ENCODE measurements at regions not wholly inside any gene's neighbourhood (a gene's known extent, or its start where the extent isn't known, plus 50 kb on each side); places are given as distances from the start of the nearest gene placed in this dataset.

- DNase-seq, result no peak
Measured at GRCh38 chr6:4585682-4586468, 190.3 kb upstream of the CDYL start.

DNA sequence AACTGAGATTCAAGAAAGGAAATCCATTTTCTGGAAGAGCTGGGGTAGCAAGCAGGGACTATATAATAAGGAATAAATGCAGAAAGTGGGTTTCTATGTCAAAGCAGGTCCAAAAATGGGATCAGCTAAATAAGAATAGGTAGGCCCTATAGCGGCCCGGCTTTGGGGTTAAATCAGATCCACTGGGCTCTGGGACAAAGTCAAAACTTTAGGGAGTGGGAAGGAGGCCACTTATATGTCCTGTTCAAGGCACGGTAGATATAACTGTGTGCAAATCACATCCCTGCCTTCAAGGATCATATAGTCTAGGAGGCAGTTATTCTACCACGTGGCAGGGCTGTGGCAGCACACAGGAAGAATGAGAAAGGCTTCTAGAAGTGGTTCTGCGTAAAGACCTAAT lies 191.4 kb upstream of the CDYL start:
- DNase-seq, result no peak

GRCh38 chr6:4582506-4583417 lies 193.4 kb upstream of the CDYL start:
- DNase-seq, result no peak

DNA sequence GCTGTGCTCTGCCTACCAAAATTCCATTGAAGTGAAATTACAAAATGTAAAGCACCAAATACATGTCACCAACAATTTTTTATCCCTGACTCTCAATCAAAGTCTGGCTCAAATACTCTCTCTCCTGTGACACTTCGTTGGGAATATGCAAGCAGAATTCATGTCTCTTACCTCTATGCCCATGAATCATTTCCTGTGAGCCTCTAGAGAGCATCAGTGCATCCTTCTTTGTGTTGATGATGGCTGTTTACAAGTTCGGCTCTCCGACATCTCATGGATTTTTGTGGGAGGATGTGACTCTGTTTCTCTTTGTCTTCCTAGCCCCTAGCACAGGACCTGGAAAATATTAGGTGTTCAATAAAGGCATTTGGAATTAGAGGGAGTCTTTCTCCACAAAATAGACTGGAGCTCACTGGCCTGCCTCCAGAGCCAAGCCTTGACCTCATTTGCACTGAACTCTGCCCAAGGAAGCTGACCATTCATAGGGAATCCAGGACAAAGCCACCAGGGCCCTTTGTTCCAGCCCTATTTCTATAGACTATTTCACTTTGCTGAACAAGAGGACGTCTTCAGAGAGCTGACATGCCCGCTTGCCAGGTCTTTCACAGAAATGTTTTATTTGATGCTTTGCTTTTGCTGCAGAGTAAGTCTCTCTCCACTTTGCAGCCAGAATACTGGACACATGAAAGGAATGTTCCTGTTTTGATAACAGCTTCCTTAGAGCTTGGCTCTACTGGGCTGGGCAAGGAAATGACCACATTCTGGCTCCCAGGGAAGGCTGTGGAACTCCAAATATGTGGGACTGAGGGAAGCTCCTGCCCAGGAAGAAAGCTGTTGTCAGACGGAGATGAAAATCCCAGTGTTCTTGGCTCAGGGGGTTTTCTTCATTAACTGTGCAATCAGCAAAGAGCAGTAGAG lies 194.5 kb upstream of the CDYL start:
- no peak for DNase-seq

GRCh38 chr6:4580361-4580760 lies 195.8 kb upstream of the CDYL start:
- DNase-seq, result no peak

DNA sequence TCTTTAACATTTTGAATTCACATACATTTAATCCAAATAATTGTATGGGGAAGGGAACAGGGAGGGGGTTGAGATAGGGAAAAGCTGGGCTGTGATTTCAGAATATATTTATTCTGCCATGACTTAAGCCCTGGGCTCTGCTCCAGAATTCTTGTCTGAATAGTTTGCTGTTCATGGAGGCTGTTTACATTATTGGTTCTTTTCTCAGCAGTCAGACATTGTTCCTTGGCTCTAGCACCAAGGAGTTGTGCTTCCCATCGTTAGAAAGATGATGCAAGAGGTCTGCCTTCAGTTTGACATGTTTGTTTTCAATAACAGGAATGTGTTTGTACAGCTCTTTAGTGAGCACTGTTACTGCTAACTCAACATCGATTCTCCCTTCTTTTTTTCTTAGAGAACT lies 198.8 kb upstream of the CDYL start:
- DNase-seq, result peak; percentile 59

- DNase-seq, result no peak
Measured at GRCh38 chr6:4575714-4576113, 200.5 kb upstream of the CDYL start.

- peak; percentile 63 for DNase-seq
Measured at GRCh38 chr6:4574007-4574406, 202.2 kb upstream of the CDYL start.

DNA sequence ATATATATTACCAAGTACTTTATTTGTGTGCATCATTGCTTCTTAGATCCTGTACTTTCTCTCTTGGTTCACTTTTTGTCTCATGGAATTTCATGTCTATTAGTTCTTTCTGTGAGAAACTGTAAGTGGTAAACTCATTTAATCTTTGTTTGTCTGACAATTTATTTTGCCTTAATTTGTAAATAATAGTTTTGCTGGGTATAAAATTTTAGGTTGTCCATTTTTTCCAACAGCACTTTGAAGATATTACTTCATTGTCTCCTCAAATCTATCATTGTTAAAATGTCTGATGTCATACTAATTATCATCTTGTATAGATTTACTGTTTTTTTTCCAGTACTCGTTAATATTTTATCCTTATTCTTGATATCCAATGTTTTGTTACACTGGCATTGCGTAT lies 205.2 kb upstream of the CDYL start:
- DNase-seq, result no peak

DNA sequence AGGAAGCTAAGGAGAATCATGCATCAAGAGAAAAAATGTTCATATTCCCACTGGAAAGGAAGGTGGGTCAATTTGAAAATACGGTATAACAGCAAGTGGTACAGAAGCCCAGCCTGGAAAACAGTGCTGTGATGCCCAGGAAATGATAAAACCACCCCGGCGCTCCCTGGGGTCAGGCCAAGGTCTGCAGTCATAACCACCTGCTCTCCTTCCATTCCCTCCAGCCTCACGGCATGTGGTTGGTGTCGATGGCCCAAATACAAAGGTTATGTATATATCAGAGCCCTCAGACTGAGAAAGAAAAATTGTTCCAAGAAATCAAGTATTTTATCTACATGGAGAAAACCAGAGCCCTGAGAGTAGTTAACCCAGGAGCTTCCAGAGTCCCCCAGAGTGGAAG lies 208.1 kb upstream of the CDYL start:
- no peak for DNase-seq

DNA sequence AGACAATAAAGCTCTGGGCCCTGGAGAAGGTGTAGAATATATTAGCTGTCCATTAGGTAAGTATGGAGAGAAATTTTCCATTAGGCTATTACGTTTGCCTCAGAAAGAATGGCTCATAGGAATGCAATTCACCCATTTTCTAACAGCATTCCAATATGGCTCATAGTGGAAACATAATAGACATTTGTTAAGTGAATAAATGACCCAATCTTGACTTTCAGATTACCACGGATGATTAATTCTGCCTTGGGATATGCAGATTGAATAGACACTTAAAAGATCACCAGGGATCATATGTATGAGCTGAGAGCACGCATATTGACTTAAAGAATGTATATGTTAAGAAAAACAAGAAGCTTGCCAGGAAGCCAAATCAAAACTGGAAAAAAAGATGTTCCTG lies 209.1 kb upstream of the CDYL start:
- no peak for DNase-seq

DNA sequence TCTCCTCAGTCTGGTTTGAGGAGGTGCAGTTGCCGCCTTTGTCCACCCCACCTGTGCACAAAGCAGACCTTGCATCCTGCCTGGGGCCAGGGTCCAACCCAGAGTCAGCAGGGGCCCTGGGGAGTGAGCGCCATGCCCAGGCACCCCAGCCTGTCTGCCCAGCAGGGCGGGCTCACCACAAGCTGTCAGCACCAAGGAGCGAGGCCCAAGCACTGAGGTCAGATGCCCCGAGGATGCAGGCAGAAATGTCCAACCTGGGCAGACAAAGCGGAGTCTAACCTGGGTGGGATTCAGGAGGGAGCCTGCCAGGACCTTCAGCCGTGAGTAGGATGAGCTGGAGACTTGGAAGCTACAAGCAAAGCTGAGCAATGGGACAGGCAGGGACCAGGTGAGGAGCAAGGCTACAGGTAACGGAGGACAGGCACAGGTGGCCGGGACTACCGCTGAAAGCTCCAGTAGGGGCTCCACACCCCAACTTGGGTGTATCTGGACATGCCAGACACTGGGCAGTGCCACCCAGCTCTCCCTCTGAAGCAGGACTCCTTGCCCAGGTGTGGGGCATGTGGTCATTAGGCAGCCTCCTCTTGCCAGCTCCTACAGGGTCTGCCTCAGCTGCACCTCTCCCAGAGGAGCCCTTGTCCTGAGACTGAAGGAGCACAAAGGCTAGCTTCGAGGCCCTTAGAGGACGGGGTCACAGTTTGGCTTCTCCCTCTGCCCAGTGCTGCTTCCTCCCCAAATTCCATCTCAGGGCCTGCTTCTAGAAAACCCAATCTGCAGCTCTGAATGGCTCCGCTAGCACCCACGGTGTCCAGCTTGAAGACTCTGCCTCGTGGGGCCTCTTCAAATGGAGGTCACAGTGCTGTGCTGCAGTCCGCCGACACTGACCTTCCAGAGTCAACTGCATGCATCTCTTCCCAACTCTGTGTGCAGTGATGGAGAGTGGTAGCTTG lies 210.6 kb upstream of the CDYL start:
- DNase-seq, result no peak

GRCh38 chr6:4564801-4565271 lies 211.4 kb upstream of the CDYL start:
- DNase-seq, result peak; percentile 46

GRCh38 chr6:4563877-4564276 lies 212.3 kb upstream of the CDYL start:
- no peak for DNase-seq

DNA sequence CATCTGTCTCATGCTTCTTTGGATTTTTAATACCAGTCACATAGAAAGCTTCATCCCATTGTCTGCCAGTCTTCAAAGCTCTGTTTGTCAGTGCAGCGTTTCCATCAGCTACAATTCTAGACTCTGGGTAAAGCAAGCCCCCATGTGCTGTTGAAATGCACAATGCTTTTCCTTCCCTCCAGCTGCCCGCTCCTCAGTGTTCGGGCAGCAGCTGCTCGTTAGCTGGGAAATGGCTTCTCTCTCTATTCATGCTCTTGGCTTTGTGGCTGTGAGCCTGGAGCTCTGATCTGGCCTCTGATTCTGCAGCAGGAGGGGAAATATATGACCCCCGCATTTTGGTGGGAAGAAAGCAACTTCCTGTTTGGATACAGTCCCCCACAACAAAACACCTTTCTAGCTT lies 213.0 kb upstream of the CDYL start:
- no peak for DNase-seq

GRCh38 chr6:4561773-4562400 lies 214.3 kb upstream of the CDYL start:
- DNase-seq, result no peak

DNA sequence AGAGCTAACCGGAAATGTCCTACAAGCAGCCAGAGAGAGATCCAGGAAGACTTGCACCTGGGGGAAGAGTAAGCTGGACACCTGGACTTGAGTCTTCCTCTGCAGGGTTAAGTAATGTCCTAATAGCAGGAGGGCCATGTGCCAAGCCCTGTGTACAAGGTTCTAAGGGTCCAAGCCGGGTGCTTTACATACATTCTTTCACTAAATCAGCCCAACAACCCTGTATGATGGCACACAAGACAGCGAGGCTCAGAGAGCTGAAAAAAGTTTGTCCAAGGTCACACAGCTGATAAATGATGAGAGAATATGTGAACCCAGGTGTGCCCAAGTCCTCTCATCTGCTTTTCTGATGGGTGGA lies 215.1 kb upstream of the CDYL start:
- DNase-seq, result no peak

GRCh38 chr6:4560221-4561077 lies 215.8 kb upstream of the CDYL start:
- DNase-seq, result no peak

DNA sequence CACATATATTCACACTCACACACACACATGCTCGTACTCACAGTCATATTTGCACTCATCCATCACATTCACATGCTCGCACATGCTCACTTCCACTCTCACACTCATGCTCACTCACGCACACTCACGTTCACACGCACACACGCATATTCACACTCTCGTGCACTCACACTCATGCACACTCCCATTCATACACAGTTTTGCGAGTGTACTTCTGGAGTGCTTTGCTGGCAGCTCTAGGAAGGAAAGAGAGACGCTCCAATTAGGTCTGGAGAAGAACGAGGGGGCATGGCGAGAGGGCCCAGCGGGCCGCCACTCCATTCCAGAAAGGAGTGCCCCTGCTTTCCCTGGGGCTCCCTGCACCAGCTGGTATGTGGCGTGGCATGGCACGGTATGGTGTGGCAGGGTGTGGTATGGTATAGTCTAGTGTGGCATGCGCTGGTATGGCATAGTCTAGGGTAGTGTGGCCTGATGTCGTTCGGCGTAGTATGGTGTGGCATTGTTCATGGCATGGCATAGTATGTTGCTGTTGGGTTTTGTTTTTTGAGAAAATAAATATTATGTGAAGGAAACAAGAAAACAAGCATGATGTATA lies 216.8 kb upstream of the CDYL start:
- no peak for DNase-seq

DNA sequence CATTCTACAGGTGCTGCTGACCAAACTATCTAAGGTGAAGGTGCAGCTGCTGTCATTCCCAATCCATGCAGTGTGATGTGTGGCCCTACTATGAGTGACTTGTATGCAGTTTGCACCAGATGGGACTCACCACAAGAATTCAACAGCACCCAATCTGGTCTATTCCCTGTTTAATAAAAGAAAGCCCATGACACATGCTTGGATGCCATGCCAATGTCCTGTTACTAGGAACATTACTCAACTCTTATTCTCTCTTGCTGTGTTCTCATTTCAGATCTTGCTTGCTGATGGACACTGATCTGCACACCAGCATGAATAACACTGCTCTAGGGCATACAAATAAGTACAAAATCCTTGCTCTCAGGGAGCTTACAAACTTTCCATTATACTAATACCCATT lies 221.6 kb upstream of the CDYL start:
- DNase-seq, result no peak

All from hindlimb muscle (tissue), 1 donor.